Stomach (tissue), 8 donors: ENCODE measurements at regions not wholly inside any gene's neighbourhood (a gene's known extent, or its start where the extent isn't known, plus 50 kb on each side); places are given as distances from the start of the nearest gene placed in this dataset.

ENCODE experiments used
- DNase-seq, 2 donors: peaks; one replicate each; pipeline versions ENCODE4 v3.0.0 to v3.0.0-alpha.2; 2013 to 2019
- H3K27ac ChIP-seq, 5 donors: fragments of 200-600 bp in 4 of 5; sonication (generic) in 4 of 5; one replicate each; pipeline ENCODE4 v1.5.1; 2013 to 2019; ENCODE audit warnings: mild to moderate bottlenecking in 1 of 5, moderate library complexity in 1 of 5
- H3K27me3 ChIP-seq, 3 donors: fragments of 200-600 bp; sonication (generic); one replicate each; pipeline ENCODE4 v1.5.1; 2017 to 2019; ENCODE audit warnings: mixed run types in 1 of 3
- H3K36me3 ChIP-seq, 4 donors: fragments of 200-600 bp; sonication (generic); 1 replicate in 3 of 4; 2 replicates in 1 of 4; pipeline ENCODE4 v1.5.1; 2016 to 2019
- H3K4me1 ChIP-seq, 4 donors: fragments of 200-600 bp; sonication (generic); one replicate each; pipeline ENCODE4 v1.5.1; 2016 to 2019
- H3K4me3 ChIP-seq, 4 donors: fragments of 200-600 bp; sonication (generic) in 3 of 4; one replicate each; pipeline ENCODE4 v1.5.1; 2016 to 2019; ENCODE audit warnings: mild to moderate bottlenecking in 1 of 4
- H3K9me3 ChIP-seq, 4 donors: fragments of 200-600 bp; sonication (generic); one replicate each; pipeline ENCODE4 v1.5.1; 2016 to 2019
- EP300 ChIP-seq: sonication (generic); formaldehyde crosslinking; IDR thresholded peaks from one replicate; pipeline ENCODE4 v1.6.1; 2017; ENCODE audit warnings: antibody characterized with exemption
- POLR2A ChIP-seq, 4 donors: fragments of 450-650 bp; IDR thresholded peaks; one replicate each; pipeline ENCODE4 v1.6.1; 2016; ENCODE audit warnings: antibody characterized with exemption in 4 of 4, control low read depth in 2 of 4, mild to moderate bottlenecking in 1 of 4, moderate library complexity in 1 of 4
- POLR2AphosphoS5 ChIP-seq, 3 donors: sonication (generic); formaldehyde crosslinking; IDR thresholded peaks; one replicate each; pipeline ENCODE4 v1.6.1; 2016; ENCODE audit warnings: antibody characterized with exemption in 3 of 3
- WGBS, 5 donors: extraction: QIAGEN DNeasy Blood & Tissue Kit in 3 of 5; methylation state at CpG; one replicate each; pipeline versions ENCODE4 v1.1.5 to v1.1.7; 2013 to 2018; 5-methylcytosine and 5-hydroxymethylcytosine counted together
- intact Hi-C: fragments of 100-400 bp; cut with DNase I; formaldehyde crosslinking; loops from one replicate; pipeline ENCODE4 v1.15.1; 2023; ENCODE audit warnings: low total_unique reads
- TF ChIP-seq, protein P1 (sequence below), 7 experiments: fragments of 450-650 bp in 4 of 7; fragments of 200-600 bp in 3 of 7; sonication (generic) in 3 of 7; IDR thresholded peaks; one replicate each; pipeline ENCODE4 v1.5.1; 2016 to 2019; ENCODE audit warnings: antibody characterized with exemption in 7 of 7, control low read depth in 2 of 7, mild to moderate bottlenecking in 1 of 7
- donor health status: healthy with polysubstance abuse.
- donor health status: Bipolar disorder and iron deficiency.
- donor health status: healthy.

DNA sequence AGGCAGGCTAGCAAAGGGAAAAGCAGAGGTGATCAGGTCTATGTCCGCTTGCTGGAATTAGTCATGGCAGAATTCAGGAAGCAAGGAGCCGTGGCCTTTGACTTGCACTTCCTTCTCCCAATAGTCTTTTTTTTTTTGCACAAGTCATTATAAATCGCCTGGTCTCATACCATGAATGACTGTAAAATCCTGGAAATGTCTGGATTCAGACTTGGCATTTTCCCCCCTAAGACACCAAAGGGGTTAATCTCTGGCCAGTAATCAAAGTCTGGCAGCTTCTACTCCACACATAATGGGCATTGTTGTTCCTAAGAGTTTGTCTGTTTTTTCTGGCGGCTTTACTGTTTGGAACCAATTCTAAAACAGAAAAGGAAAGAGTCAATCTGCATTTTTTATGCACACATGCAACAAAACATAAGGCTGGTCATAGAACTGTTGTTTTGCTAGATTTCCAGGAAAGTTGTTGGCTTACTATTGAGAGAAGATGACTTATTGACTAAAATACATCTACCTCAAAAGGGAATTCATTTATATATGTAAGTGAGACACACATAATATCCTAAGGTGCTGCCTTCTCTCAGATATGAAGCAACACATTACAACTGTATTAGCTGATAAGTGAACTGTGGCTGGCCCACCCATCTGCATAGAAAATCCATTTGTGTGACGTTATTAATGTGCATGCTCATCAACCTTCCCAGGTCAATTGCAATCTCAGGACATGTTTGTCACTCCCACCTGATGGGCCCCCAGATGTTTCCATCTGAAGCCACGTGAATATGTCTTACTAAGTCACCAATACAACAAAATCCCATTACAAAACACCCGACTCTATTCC lies 157.3 kb downstream of the BTG1 start:
- intact Hi-C loops: no loop called here
- Histone ChIP-seq H3K36me3 (no peaks in the 10 kb centered on the region), H3K9me3 (no peaks in the 10 kb centered on the region), H3K4me1 (peaks cover 0 to 25% (median 10%) of the 10 kb centered on the region in 4 donors), H3K27me3 (no peaks in the 10 kb centered on the region), H3K27ac (peak overlapping the region in 1 of 5 donors; percentile 1), H3K4me3 (no peak overlapping the region)
- 66 to 81% (median 70%) methylated on average over 7 of the region's 7 CpGs for WGBS, 5 donors
- DNase-seq: peak in 1 of 2 donors; percentile 36
- TF ChIP-seq, protein P1, sequence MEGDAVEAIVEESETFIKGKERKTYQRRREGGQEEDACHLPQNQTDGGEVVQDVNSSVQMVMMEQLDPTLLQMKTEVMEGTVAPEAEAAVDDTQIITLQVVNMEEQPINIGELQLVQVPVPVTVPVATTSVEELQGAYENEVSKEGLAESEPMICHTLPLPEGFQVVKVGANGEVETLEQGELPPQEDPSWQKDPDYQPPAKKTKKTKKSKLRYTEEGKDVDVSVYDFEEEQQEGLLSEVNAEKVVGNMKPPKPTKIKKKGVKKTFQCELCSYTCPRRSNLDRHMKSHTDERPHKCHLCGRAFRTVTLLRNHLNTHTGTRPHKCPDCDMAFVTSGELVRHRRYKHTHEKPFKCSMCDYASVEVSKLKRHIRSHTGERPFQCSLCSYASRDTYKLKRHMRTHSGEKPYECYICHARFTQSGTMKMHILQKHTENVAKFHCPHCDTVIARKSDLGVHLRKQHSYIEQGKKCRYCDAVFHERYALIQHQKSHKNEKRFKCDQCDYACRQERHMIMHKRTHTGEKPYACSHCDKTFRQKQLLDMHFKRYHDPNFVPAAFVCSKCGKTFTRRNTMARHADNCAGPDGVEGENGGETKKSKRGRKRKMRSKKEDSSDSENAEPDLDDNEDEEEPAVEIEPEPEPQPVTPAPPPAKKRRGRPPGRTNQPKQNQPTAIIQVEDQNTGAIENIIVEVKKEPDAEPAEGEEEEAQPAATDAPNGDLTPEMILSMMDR (IDR thresholded peaks at IDR 0.05): no peak
- no peak for TF ChIP-seq POLR2A (IDR thresholded peaks at IDR 0.05)
- TF ChIP-seq EP300: no peak
- TF ChIP-seq POLR2AphosphoS5 (IDR thresholded peaks at IDR 0.05): no peak

DNA sequence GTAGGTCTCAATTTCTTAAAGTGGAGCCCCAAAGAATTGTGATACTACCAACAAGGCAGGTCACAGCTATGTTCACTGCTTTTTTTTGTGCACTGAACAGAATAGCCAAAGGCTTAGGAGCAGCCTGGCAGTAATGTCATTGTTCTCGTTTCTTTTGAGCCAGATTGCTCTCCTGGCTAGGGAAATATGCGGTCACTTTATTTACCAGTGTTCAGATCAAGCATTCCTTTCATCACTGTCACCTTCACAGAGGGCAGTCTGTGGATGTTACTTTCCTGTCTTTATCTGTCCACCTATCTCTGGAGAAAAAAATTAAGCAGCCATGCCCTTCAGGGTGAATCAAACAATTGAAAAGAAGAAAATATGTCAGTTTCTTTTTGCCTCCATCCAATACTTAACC lies 159.6 kb downstream of the BTG1 start:
- 17 to 48% (median 38%) methylated on average over 2 of the region's 2 CpGs for WGBS, 5 donors
- Histone ChIP-seq H3K4me3 (no peak overlapping the region), H3K36me3 (no peaks in the 10 kb centered on the region), H3K4me1 (peaks cover 0 to 25% (median 10%) of the 10 kb centered on the region in 4 donors), H3K9me3 (no peaks in the 10 kb centered on the region), H3K27ac (no peak overlapping the region), H3K27me3 (no peaks in the 10 kb centered on the region)
- intact Hi-C loops: no loop called here
- TF ChIP-seq EP300 (no peak), POLR2A (IDR thresholded peaks at IDR 0.05) (no peak), POLR2AphosphoS5 (IDR thresholded peaks at IDR 0.05) (no peak)
- TF ChIP-seq, protein P1 (IDR thresholded peaks at IDR 0.05): no peak
- DNase-seq: no peak

DNA sequence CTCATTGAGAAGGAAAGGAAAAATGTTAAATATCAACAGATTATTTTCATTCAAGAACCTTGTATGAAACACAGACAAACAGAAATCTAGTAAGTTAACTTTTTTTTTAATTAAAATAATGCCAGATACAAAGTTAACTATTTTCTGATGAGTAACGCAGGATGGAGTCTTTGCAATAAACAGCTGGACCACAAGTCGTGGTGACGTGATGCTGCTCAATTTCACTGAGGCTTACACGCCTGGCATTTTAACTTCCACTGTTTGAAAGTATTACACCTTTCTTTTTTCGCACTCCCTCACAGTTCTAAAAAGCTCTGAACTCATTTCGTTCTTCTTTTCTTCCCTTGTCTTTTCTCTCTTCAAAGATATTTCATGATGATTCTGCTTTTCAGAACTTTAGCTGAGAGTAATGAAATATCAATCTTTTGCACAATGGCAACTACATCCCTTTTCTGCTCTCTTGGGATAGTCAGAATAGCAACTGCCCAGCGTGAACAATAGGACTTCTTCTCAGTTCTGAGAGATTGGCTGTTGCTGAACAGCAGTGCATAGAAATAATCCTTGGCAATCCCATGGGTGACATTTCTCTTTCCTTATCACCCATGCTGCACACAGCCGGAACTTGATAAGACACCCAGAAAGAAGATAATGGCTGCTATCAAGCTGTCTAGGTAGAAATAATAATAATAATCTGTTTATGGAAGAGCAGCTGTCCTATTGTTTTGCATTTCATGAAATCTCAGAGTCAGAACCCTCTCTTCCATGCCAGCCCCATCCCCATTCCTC lies 160.5 kb downstream of the BTG1 start:
- Histone ChIP-seq H3K36me3 (no peaks in the 10 kb centered on the region), H3K4me1 (peaks cover 0 to 25% (median 10%) of the 10 kb centered on the region in 4 donors), H3K27me3 (no peaks in the 10 kb centered on the region), H3K4me3 (no peak overlapping the region), H3K27ac (no peak overlapping the region), H3K9me3 (no peaks in the 10 kb centered on the region)
- intact Hi-C loops: no loop called here
- WGBS, 5 donors: 55 to 69% (median 58%) methylated on average over 8 of the region's 8 CpGs
- no peak for DNase-seq
- TF ChIP-seq EP300 (no peak), POLR2AphosphoS5 (IDR thresholded peaks at IDR 0.05) (no peak), POLR2A (IDR thresholded peaks at IDR 0.05) (no peak)
- TF ChIP-seq, protein P1 (IDR thresholded peaks at IDR 0.05): no peak

DNA sequence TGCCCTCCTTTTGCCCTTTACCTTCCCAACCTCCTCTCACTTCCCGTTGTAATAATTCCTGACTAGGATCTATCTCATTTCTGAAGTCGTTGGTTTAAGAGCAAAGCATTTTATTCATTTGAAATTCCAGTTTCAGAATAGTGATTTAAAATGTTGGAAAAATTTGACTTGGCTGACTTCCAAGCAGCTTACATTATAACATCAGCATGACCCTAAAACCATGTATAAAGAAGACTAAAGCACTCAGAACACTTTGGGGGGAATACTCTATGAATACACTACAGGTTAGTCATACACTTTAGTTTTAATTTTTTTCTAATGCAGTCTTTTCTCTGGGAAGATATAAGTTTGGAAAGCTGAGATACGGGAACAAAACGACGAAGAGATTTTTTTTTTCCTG lies 161.1 kb downstream of the BTG1 start:
- Histone ChIP-seq H3K4me3 (no peak overlapping the region), H3K9me3 (no peaks in the 10 kb centered on the region), H3K36me3 (no peaks in the 10 kb centered on the region), H3K4me1 (peaks cover 0 to 25% (median 10%) of the 10 kb centered on the region in 4 donors), H3K27me3 (no peaks in the 10 kb centered on the region), H3K27ac (no peak overlapping the region)
- intact Hi-C loops: no loop called here
- TF ChIP-seq EP300: no peak
- TF ChIP-seq POLR2AphosphoS5 (IDR thresholded peaks at IDR 0.05): no peak
- TF ChIP-seq, protein P1 (IDR thresholded peaks at IDR 0.05): no peak
- DNase-seq: peak in 1 of 2 donors; percentile 55
- WGBS, 5 donors: 42 to 59% (median 57%) methylated on average over 5 of the region's 5 CpGs
